ENCODE measurements at regions not wholly inside any gene's neighbourhood (a gene's known extent, or its start where the extent isn't known, plus 50 kb on each side); places are given as distances from the start of the nearest gene placed in this dataset.
"Not testable (repeated sequence)": the region's sequence is repeated elsewhere in the genome, so short reads cannot be mapped to it uniquely, and the experiment has no call there.

DNA sequence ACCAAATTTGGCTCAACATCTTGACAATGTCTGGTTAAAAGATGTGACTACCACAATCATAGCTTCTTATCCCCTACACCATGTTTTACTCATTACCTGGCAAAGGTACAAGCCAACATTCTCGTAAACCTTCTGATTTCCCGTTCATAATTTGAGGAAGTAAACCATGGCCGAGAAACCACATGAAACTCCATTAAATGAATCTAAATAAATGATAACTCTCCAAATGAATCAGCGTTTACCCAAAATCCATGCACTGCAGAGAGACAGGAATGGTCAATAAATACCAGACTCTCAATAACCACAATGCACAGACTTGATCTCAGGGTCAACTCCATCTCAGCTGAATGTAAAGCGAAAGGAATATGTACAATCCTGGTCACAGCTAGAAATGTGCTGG is 125.2 kb downstream of the TYW3 start:
- intact Hi-C loops (cut with DNase I, micrococcal nuclease), result no loop called here
- no peak overlapping the region for H3K27ac Mint-ChIP-seq
- H3K27ac ChIP-seq (ENCODE audit: low read depth in 1 of 2, low read length in 2 of 2), result no peak overlapping the region
- H3K4me1 ChIP-seq (ENCODE audit: insufficient read depth, low read length), result no peaks in the 10 kb centered on the region
- no peak overlapping the region for H3K4me3 Mint-ChIP-seq
- no peaks in the 10 kb centered on the region for H3K27me3 ChIP-seq (ENCODE audit: control insufficient read depth in 1 of 2, insufficient read depth in 2 of 2, low read length in 2 of 2)
- H3K36me3 ChIP-seq (ENCODE audit: insufficient read depth, low read length), result no peaks in the 10 kb centered on the region
- H3K27me3 Mint-ChIP-seq, result no peaks in the 10 kb centered on the region
- DNase-seq (no peak), ATAC-seq (ENCODE audit: poor library complexity) (no peak)
- H3K36me3 Mint-ChIP-seq (ENCODE audit: low read depth), result no peaks in the 10 kb centered on the region
- H3K9me3 ChIP-seq (ENCODE audit: control insufficient read depth in 1 of 2, insufficient read depth in 1 of 2, low read length in 2 of 2), result peaks cover 0 to 4% of the 10 kb centered on the region in 2 experiments
- TF ChIP-seq CTCF (IDR thresholded peaks at IDR 0.05), result no peak
- H3K4me1 Mint-ChIP-seq (ENCODE audit: low read depth), result no peaks in the 10 kb centered on the region
- peaks cover 6% of the 10 kb centered on the region for H3K9me3 Mint-ChIP-seq
- ChIA-PET CTCF (no interaction called here), POLR2A (no interaction called here)
- H3K4me3 ChIP-seq (ENCODE audit: low read length), result no peak overlapping the region

GRCh38 chr1:74861867-74862266 is 128.9 kb downstream of the TYW3 start:
- ChIA-PET POLR2A (no interaction called here), CTCF (no interaction called here)
- no peaks in the 10 kb centered on the region for H3K36me3 ChIP-seq (ENCODE audit: insufficient read depth, low read length)
- Mint-ChIP-seq H3K27me3 (no peaks in the 10 kb centered on the region), H3K27ac (no peak overlapping the region), H3K4me3 (no peak overlapping the region), H3K4me1 (ENCODE audit: low read depth) (no peaks in the 10 kb centered on the region), H3K36me3 (ENCODE audit: low read depth) (no peaks in the 10 kb centered on the region), H3K9me3 (peaks cover 12% of the 10 kb centered on the region)
- TF ChIP-seq CTCF (IDR thresholded peaks at IDR 0.05), result no peak
- no peaks in the 10 kb centered on the region for H3K27me3 ChIP-seq (ENCODE audit: control insufficient read depth in 1 of 2, insufficient read depth in 2 of 2, low read length in 2 of 2)
- ATAC-seq (ENCODE audit: poor library complexity) (no peak), DNase-seq (no peak)
- intact Hi-C loops (cut with DNase I, micrococcal nuclease), result no loop called here
- peaks cover 4 to 12% of the 10 kb centered on the region in 2 experiments for H3K9me3 ChIP-seq (ENCODE audit: control insufficient read depth in 1 of 2, insufficient read depth in 1 of 2, low read length in 2 of 2)
- H3K27ac ChIP-seq (ENCODE audit: low read depth in 1 of 2, low read length in 2 of 2), result no peak overlapping the region
- H3K4me1 ChIP-seq (ENCODE audit: insufficient read depth, low read length), result no peaks in the 10 kb centered on the region
- no peak overlapping the region for H3K4me3 ChIP-seq (ENCODE audit: low read length)

GRCh38 chr1:74869702-74870101 is 136.8 kb downstream of the TYW3 start:
- intact Hi-C loops (cut with DNase I, micrococcal nuclease), result no loop called here
- ATAC-seq (ENCODE audit: poor library complexity) (no peak), DNase-seq (no peak)
- ChIA-PET POLR2A (no interaction called here), CTCF (no interaction called here)
- Mint-ChIP-seq H3K4me1 (ENCODE audit: low read depth) (no peaks in the 10 kb centered on the region), H3K9me3 (peaks cover 22% of the 10 kb centered on the region), H3K27me3 (no peaks in the 10 kb centered on the region), H3K4me3 (no peak overlapping the region), H3K27ac (no peak overlapping the region), H3K36me3 (ENCODE audit: low read depth) (no peaks in the 10 kb centered on the region)
- Histone ChIP-seq H3K4me1 (ENCODE audit: insufficient read depth, low read length) (no peaks in the 10 kb centered on the region), H3K27ac (ENCODE audit: low read depth in 1 of 2, low read length in 2 of 2) (no peak overlapping the region), H3K9me3 (ENCODE audit: control insufficient read depth in 1 of 2, insufficient read depth in 1 of 2, low read length in 2 of 2) (peaks cover 12 to 17% of the 10 kb centered on the region in 2 experiments), H3K27me3 (ENCODE audit: control insufficient read depth in 1 of 2, insufficient read depth in 2 of 2, low read length in 2 of 2) (no peaks in the 10 kb centered on the region), H3K4me3 (ENCODE audit: low read length) (no peak overlapping the region), H3K36me3 (ENCODE audit: insufficient read depth, low read length) (no peaks in the 10 kb centered on the region)
- no peak for TF ChIP-seq CTCF (IDR thresholded peaks at IDR 0.05)

- H3K36me3 ChIP-seq (ENCODE audit: insufficient read depth, low read length); CTCF ChIA-PET; H3K27me3 ChIP-seq (ENCODE audit: control insufficient read depth in 1 of 2, insufficient read depth in 2 of 2, low read length in 2 of 2); DNase-seq; POLR2A ChIA-PET; H3K27ac ChIP-seq (ENCODE audit: low read depth in 1 of 2, low read length in 2 of 2); H3K4me1 Mint-ChIP-seq (ENCODE audit: low read depth); intact Hi-C loops (cut with DNase I, micrococcal nuclease); H3K27me3 Mint-ChIP-seq; H3K4me1 ChIP-seq (ENCODE audit: insufficient read depth, low read length); ATAC-seq (ENCODE audit: poor library complexity); H3K9me3 Mint-ChIP-seq; H3K4me3 ChIP-seq (ENCODE audit: low read length); H3K36me3 Mint-ChIP-seq (ENCODE audit: low read depth); H3K4me3 Mint-ChIP-seq; H3K27ac Mint-ChIP-seq; H3K9me3 ChIP-seq (ENCODE audit: control insufficient read depth in 1 of 2, insufficient read depth in 1 of 2, low read length in 2 of 2): not testable (repeated sequence)
Observed at GRCh38 chr1:74877366-74877765, 144.4 kb downstream of the TYW3 start.
